GM23248 (cell line): ENCODE measurements at regions not wholly inside any gene's neighbourhood (a gene's known extent, or its start where the extent isn't known, plus 50 kb on each side); places are given as distances from the start of the nearest gene placed in this dataset.

Experiments
- DNase-seq: peaks from one replicate; pipeline ENCODE4 v3.0.0-alpha.2; 2015
- H2AFZ ChIP-seq: fragments of 200-600 bp; sonication (generic); 2 replicates; pipeline ENCODE4 v1.6.1; 2016; ENCODE audit warnings: antibody characterized with exemption
- H3F3A ChIP-seq: fragments of 200-600 bp; sonication (generic); 2 replicates; pipeline ENCODE4 v1.6.1; 2016; ENCODE audit warnings: mild to moderate bottlenecking, antibody characterized with exemption, mixed run types; ENCODE audit not compliant: insufficient read depth
- H3K27ac ChIP-seq: fragments of 200-600 bp; sonication (generic); 2 replicates; pipeline ENCODE4 v1.5.1; 2016; ENCODE audit warnings: mild to moderate bottlenecking
- H3K27me3 ChIP-seq: fragments of 200-600 bp; sonication (generic); replicated peaks from 2 replicates; pipeline ENCODE4 v1.6.1; 2016; ENCODE audit warnings: mild to moderate bottlenecking; ENCODE audit not compliant: insufficient read depth
- H3K36me3 ChIP-seq: fragments of 200-600 bp; sonication (generic); 2 replicates; pipeline ENCODE4 v1.6.1; 2016; ENCODE audit warnings: low read depth, mild to moderate bottlenecking
- H3K4me1 ChIP-seq: fragments of 200-600 bp; sonication (generic); 2 replicates; pipeline ENCODE4 v1.6.1; 2016; ENCODE audit warnings: mild to moderate bottlenecking; ENCODE audit not compliant: insufficient read depth
- H3K4me2 ChIP-seq: fragments of 200-600 bp; sonication (generic); one replicate; pipeline ENCODE4 v1.6.1; 2016; ENCODE audit warnings: mild to moderate bottlenecking; ENCODE audit not compliant: unreplicated experiment
- H3K4me3 ChIP-seq: fragments of 200-600 bp; sonication (generic); 2 replicates; pipeline ENCODE4 v1.5.1; 2016; ENCODE audit warnings: mild to moderate bottlenecking
- H3K79me2 ChIP-seq: fragments of 200-600 bp; sonication (generic); 2 replicates; pipeline ENCODE4 v1.6.1; 2016; ENCODE audit warnings: mild to moderate bottlenecking; ENCODE audit not compliant: insufficient read depth
- H3K9ac ChIP-seq: fragments of 200-600 bp; sonication (generic); 2 replicates; pipeline ENCODE4 v1.6.1; 2016; ENCODE audit warnings: mild to moderate bottlenecking
- H3K9me2 ChIP-seq: fragments of 200-600 bp; sonication (generic); 2 replicates; pipeline ENCODE4 v1.6.1; 2016; ENCODE audit warnings: mixed run types, mild to moderate bottlenecking, moderate library complexity; ENCODE audit not compliant: insufficient read depth
- H3K9me3 ChIP-seq: fragments of 200-600 bp; sonication (generic); one replicate; pipeline ENCODE4 v1.6.1; 2017; ENCODE audit warnings: low read depth
- H4K20me1 ChIP-seq: fragments of 200-600 bp; sonication (generic); 2 replicates; pipeline ENCODE4 v1.6.0; 2016; ENCODE audit not compliant: insufficient read depth
- EZH2 ChIP-seq: fragments of 200-600 bp; sonication (generic); IDR thresholded peaks from 2 replicates; pipeline ENCODE4 v1.6.1; 2018; ENCODE audit warnings: antibody characterized with exemption, mild to moderate bottlenecking; ENCODE audit not compliant: insufficient read depth, poor library complexity, severe bottlenecking
- EZH2phosphoT487 ChIP-seq: fragments of 200-600 bp; sonication (generic); IDR thresholded peaks from 2 replicates; pipeline ENCODE4 v1.6.1; 2018; ENCODE audit warnings: antibody characterized with exemption, moderate library complexity, mild to moderate bottlenecking, low read depth; ENCODE audit not compliant: insufficient read depth
- WGBS, 2 experiments: methylation state at CpG; one replicate each; pipeline ENCODE4 v1.1.6; 2015 to 2017; ENCODE audit warnings: low lambda C conversion rate in 2 of 2, low coverage in 1 of 2; ENCODE audit errors: missing lambda C conversion rate in 2 of 2; 5-methylcytosine and 5-hydroxymethylcytosine counted together
- in situ Hi-C: fragments of 300-500 bp; cut with MboI; formaldehyde crosslinking; loops from 2 replicates; pipeline ENCODE4 v1.15.0; 2020

GRCh38 chr2:9143264-9143815 is 63.3 kb upstream of the ASAP2 start:
- Histone ChIP-seq H3F3A (peaks cover 14% of the 10 kb centered on the region; the same call in 1 of the 2 replicates), H3K27me3 (no peaks in the 10 kb centered on the region), H3K9me2 (no peaks in the 10 kb centered on the region), H3K36me3 (no peaks in the 10 kb centered on the region), H2AFZ (peak overlapping the region; percentile 77), H3K4me2 (peak overlapping the region; percentile 79), H3K27ac (peak overlapping the region; percentile 77), H4K20me1 (no peaks in the 10 kb centered on the region), H3K4me3 (peak overlapping the region; percentile 51), H3K9ac (peak overlapping the region; percentile 68), H3K9me3 (no peaks in the 10 kb centered on the region), H3K79me2 (no peaks in the 10 kb centered on the region), H3K4me1 (peaks cover 31% of the 10 kb centered on the region)
- in situ Hi-C loops = no loop called here
- DNase-seq = peak; percentile 31
- WGBS, 2 experiments = 70 to 71% methylated on average over 11 of the region's 11 CpGs
- TF ChIP-seq EZH2phosphoT487 (no peak), EZH2 (no peak)

GRCh38 chr2:9142551-9143263 is 63.9 kb upstream of the ASAP2 start:
- Histone ChIP-seq H3F3A (peaks cover 14% of the 10 kb centered on the region; the same call in 1 of the 2 replicates), H3K27me3 (no peaks in the 10 kb centered on the region), H4K20me1 (no peaks in the 10 kb centered on the region), H3K4me3 (peak overlapping the region; percentile 51), H3K27ac (peak overlapping the region; percentile 77), H3K79me2 (no peaks in the 10 kb centered on the region), H3K9me2 (no peaks in the 10 kb centered on the region), H3K36me3 (no peaks in the 10 kb centered on the region), H3K9ac (peak overlapping the region; percentile 68), H3K4me1 (peaks cover 31% of the 10 kb centered on the region), H3K9me3 (no peaks in the 10 kb centered on the region), H3K4me2 (peak overlapping the region; percentile 79), H2AFZ (peak overlapping the region; percentile 77)
- 6 to 7% methylated on average over 38 to 40 of the region's 40 CpGs for WGBS, 2 experiments
- in situ Hi-C loops = no loop called here
- DNase-seq = peak; percentile 97
- TF ChIP-seq EZH2 (no peak), EZH2phosphoT487 (no peak)

- WGBS, 2 experiments = 89% methylated on average over 15 of the region's 15 CpGs
- in situ Hi-C loops = no loop called here
- H3K4me2 ChIP-seq = no peak overlapping the region
- H3K27ac ChIP-seq = peak overlapping the region; percentile 62
- H3K36me3 ChIP-seq = no peaks in the 10 kb centered on the region
- H3K9ac ChIP-seq = peak overlapping the region; percentile 60
- no peaks in the 10 kb centered on the region for H3K9me2 ChIP-seq
- no peak overlapping the region for H2AFZ ChIP-seq
- no peaks in the 10 kb centered on the region for H3K79me2 ChIP-seq
- H3K27me3 ChIP-seq = no peaks in the 10 kb centered on the region
- TF ChIP-seq EZH2phosphoT487 = no peak
- TF ChIP-seq EZH2 = no peak
- DNase-seq = no peak
- H3K4me3 ChIP-seq = no peak overlapping the region
- H3F3A ChIP-seq = peaks cover 14% of the 10 kb centered on the region; the same call in 1 of the 2 replicates
- H4K20me1 ChIP-seq = no peaks in the 10 kb centered on the region
- peaks cover 31% of the 10 kb centered on the region for H3K4me1 ChIP-seq
- H3K9me3 ChIP-seq = no peaks in the 10 kb centered on the region
These were observed 64.7 kb upstream of the ASAP2 start for GRCh38 chr2:9141706-9142460.

GRCh38 chr2:9141091-9141667 is 65.4 kb upstream of the ASAP2 start:
- DNase-seq = peak; percentile 78
- no peak for TF ChIP-seq EZH2
- no peak for TF ChIP-seq EZH2phosphoT487
- 64 to 70% methylated on average over 6 of the region's 6 CpGs for WGBS, 2 experiments
- Histone ChIP-seq H3K4me3 (no peak overlapping the region), H3K36me3 (no peaks in the 10 kb centered on the region), H3K9me2 (no peaks in the 10 kb centered on the region), H3K9me3 (no peaks in the 10 kb centered on the region), H4K20me1 (no peaks in the 10 kb centered on the region), H3K79me2 (no peaks in the 10 kb centered on the region), H2AFZ (0 out of 2 replicates have a peak overlapping the region, but pooled peaks have one; percentile 20), H3K4me2 (peak overlapping the region; percentile 33), H3K9ac (peak overlapping the region; percentile 46; the same call in 1 of the 2 replicates), H3K27ac (peak overlapping the region; percentile 62), H3K4me1 (peaks cover 31% of the 10 kb centered on the region), H3F3A (peaks cover 14% of the 10 kb centered on the region; the same call in 1 of the 2 replicates), H3K27me3 (no peaks in the 10 kb centered on the region)
- in situ Hi-C loops = no loop called here
